ENCODE measurements at regions not wholly inside any gene's neighbourhood (a gene's known extent, or its start where the extent isn't known, plus 50 kb on each side); places are given as distances from the start of the nearest gene placed in this dataset.

DNA sequence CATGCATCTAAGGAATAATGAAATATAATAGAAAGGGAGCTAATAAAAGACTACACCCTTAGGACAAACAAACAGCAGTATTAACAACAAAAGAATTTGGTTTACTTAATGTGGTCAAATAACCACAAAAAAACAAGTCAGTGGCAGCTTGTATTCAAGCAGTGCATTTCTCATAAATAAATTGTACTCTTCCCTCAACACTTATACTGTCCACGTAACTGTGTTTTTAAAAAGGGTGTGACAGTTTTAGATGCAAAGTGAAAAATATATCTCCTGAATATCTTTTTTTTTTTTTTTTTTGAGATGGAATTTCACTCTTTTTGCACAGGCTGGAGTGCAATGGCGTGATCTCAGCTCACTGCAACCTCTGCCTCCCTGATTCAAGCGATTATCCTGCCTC is 698.2 kb upstream of the CADM2 start:
- Histone ChIP-seq H3K36me3 (no peaks in the 10 kb centered on the region), H3K27me3 (no peaks in the 10 kb centered on the region), H3K9me3 (peaks cover 0 to 3% (median 0%) of the 10 kb centered on the region in 4 donors), H3K27ac (no peak overlapping the region), H3K4me3 (no peak overlapping the region), H3K4me1 (no peaks in the 10 kb centered on the region)
- no peak for DNase-seq
- TF ChIP-seq, protein P1, sequence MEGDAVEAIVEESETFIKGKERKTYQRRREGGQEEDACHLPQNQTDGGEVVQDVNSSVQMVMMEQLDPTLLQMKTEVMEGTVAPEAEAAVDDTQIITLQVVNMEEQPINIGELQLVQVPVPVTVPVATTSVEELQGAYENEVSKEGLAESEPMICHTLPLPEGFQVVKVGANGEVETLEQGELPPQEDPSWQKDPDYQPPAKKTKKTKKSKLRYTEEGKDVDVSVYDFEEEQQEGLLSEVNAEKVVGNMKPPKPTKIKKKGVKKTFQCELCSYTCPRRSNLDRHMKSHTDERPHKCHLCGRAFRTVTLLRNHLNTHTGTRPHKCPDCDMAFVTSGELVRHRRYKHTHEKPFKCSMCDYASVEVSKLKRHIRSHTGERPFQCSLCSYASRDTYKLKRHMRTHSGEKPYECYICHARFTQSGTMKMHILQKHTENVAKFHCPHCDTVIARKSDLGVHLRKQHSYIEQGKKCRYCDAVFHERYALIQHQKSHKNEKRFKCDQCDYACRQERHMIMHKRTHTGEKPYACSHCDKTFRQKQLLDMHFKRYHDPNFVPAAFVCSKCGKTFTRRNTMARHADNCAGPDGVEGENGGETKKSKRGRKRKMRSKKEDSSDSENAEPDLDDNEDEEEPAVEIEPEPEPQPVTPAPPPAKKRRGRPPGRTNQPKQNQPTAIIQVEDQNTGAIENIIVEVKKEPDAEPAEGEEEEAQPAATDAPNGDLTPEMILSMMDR (IDR thresholded peaks at IDR 0.05) = no peak
- TF ChIP-seq POLR2A (IDR thresholded peaks at IDR 0.05) = no peak

GRCh38 chr3:84265768-84266167 is 693.0 kb upstream of the CADM2 start:
- Histone ChIP-seq H3K36me3 (no peaks in the 10 kb centered on the region), H3K4me3 (no peak overlapping the region), H3K27me3 (no peaks in the 10 kb centered on the region), H3K9me3 (peaks cover 0 to 6% (median 0%) of the 10 kb centered on the region in 4 donors), H3K27ac (no peak overlapping the region), H3K4me1 (no peaks in the 10 kb centered on the region)
- no peak for DNase-seq
- TF ChIP-seq, protein P1 (IDR thresholded peaks at IDR 0.05) = no peak
- no peak for TF ChIP-seq POLR2A (IDR thresholded peaks at IDR 0.05)

DNA sequence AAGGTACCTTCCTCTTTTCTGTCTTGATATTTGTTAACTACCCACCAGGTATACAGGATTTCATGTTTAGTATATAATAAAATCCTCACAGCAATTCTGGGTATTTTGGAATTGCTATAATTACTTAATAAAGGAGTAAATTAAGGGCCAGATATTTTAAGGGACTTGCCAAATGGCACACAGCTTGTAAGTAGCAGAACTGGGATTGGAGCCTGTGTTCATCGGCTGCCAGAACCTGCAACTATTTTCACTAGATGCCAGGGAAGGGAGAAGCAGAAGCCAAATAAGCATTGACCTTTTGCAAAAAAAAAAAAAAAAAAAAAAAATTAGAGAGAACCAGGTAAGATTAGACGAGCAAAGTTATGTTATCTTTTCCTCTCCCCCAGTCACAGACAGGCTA is 683.3 kb upstream of the CADM2 start:
- no peak overlapping the region for H3K27ac ChIP-seq
- no peak overlapping the region for H3K4me3 ChIP-seq
- no peaks in the 10 kb centered on the region for H3K36me3 ChIP-seq
- no peaks in the 10 kb centered on the region for H3K4me1 ChIP-seq
- no peak for DNase-seq
- H3K9me3 ChIP-seq = no peaks in the 10 kb centered on the region
- H3K27me3 ChIP-seq = no peaks in the 10 kb centered on the region
- TF ChIP-seq POLR2A (IDR thresholded peaks at IDR 0.05) = no peak

DNA sequence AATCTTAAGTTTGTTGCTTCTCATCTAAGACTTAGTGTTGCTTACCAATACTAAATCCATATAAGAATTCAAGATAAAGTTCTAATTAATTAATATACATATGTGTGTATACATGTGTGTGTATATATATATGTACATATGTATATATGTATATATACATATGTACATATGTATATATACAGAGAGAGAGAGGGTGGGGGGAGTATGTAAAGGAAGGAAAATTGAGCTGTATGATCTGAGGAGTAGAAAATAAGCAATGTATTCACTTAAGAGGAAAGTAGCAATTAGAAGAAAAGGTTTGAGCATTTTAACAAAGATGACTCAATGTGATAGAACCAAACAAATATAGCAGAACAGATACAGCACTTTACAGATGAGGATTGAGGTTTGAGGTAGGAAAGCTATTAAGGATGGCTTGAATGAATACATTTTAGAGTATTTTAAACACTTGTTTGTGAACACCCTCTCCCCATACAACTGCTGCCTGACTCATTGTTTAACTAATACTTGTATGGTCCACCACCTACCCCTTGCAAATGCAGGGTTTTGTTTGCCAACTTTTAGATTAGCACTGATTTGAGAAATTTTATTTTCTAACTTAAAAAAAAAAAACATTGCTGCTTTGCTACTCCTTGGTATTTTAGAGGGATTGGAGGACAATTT is 681.1 kb upstream of the CADM2 start:
- Histone ChIP-seq H3K9me3 (no peaks in the 10 kb centered on the region), H3K4me3 (no peak overlapping the region), H3K4me1 (no peaks in the 10 kb centered on the region), H3K27ac (no peak overlapping the region), H3K27me3 (no peaks in the 10 kb centered on the region), H3K36me3 (no peaks in the 10 kb centered on the region)
- no peak for DNase-seq
- TF ChIP-seq, protein P1 (IDR thresholded peaks at IDR 0.05) = no peak
- TF ChIP-seq POLR2A (IDR thresholded peaks at IDR 0.05) = no peak

- no peak for TF ChIP-seq POLR2A (IDR thresholded peaks at IDR 0.05)
- TF ChIP-seq, protein P1 (IDR thresholded peaks at IDR 0.05) = no peak
- no peak overlapping the region for H3K27ac ChIP-seq
- no peaks in the 10 kb centered on the region for H3K9me3 ChIP-seq
- no peaks in the 10 kb centered on the region for H3K4me1 ChIP-seq
- DNase-seq = no peak
- no peak overlapping the region for H3K4me3 ChIP-seq
- no peaks in the 10 kb centered on the region for H3K27me3 ChIP-seq
- H3K36me3 ChIP-seq = no peaks in the 10 kb centered on the region
Observed at GRCh38 chr3:84292128-84292527, 666.7 kb upstream of the CADM2 start.

GRCh38 chr3:84299329-84299728 is 659.5 kb upstream of the CADM2 start:
- no peak for DNase-seq
- Histone ChIP-seq H3K27ac (no peak overlapping the region), H3K9me3 (no peaks in the 10 kb centered on the region), H3K36me3 (no peaks in the 10 kb centered on the region), H3K4me3 (no peak overlapping the region), H3K27me3 (no peaks in the 10 kb centered on the region), H3K4me1 (no peaks in the 10 kb centered on the region)
- no peak for TF ChIP-seq POLR2A (IDR thresholded peaks at IDR 0.05)
- TF ChIP-seq, protein P1 (IDR thresholded peaks at IDR 0.05) = no peak
